ENCODE measurements at regions not wholly inside any gene's neighbourhood (a gene's known extent, or its start where the extent isn't known, plus 50 kb on each side); places are given as distances from the start of the nearest gene placed in this dataset.

DNA sequence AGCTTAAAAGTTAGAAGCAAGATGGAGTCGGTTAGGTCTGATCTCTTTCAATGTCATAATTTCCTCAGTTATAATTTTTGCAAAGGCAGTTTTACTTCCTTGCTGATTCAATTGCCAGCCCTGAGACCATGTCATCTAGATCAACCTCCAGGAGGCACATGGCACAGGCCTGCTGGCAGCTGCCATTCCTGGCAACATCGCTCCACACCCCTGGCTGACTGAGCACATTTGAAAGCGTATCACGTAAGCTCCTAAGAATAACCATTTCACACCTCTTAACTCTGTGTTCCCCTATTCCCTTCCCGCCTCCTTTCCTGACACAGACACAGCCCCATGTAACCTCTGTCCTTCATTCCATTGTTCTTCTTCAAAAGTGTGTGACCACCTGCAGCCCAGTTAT lies 313.9 kb upstream of the CTNNB1 start:
- no peak overlapping the region for H3K27ac Mint-ChIP-seq
- no peak for DNase-seq
- H3K36me3 Mint-ChIP-seq (ENCODE audit: low read depth), result no peaks in the 10 kb centered on the region
- no peaks in the 10 kb centered on the region for H3K27me3 Mint-ChIP-seq
- intact Hi-C loops (cut with micrococcal nuclease), result no loop called here
- no peak for TF ChIP-seq CTCF (IDR thresholded peaks at IDR 0.05)
- H3K4me3 Mint-ChIP-seq, result no peak overlapping the region
- POLR2A ChIA-PET, result no interaction called here
- no peak for ATAC-seq (ENCODE audit: low read depth)
- CTCF ChIA-PET, result no interaction called here
- no peaks in the 10 kb centered on the region for H3K4me1 Mint-ChIP-seq
- H3K9me3 Mint-ChIP-seq, result no peaks in the 10 kb centered on the region

- Mint-ChIP-seq H3K4me1 (no peaks in the 10 kb centered on the region), H3K27ac (no peak overlapping the region), H3K36me3 (ENCODE audit: low read depth) (no peaks in the 10 kb centered on the region), H3K4me3 (no peak overlapping the region), H3K9me3 (no peaks in the 10 kb centered on the region), H3K27me3 (no peaks in the 10 kb centered on the region)
- intact Hi-C loops (cut with micrococcal nuclease), result no loop called here
- ChIA-PET POLR2A (no interaction called here), CTCF (no interaction called here)
- DNase-seq (no peak), ATAC-seq (ENCODE audit: low read depth) (no peak)
- no peak for TF ChIP-seq CTCF (IDR thresholded peaks at IDR 0.05)
These were observed 312.5 kb upstream of the CTNNB1 start for GRCh38 chr3:40886660-40887425.

DNA sequence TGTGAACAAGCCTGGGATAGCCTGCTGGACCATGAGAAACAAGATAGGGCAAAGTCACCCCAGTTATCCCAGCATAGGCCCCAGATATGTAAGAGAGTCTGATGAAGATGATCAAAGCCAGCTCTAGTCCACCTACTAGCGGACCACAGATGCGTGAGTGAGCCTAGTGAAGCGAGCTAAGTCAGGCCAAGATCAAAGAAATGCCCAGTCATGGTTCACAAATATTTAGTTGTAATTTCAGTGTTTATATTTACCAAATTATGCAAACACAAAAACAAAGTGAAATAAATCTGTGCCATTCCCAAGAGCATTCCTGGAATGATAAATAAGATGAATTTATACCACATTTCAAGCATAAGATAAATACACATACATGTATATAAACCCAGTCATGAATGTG lies 308.1 kb upstream of the CTNNB1 start:
- DNase-seq, result no peak
- no peak for ATAC-seq (ENCODE audit: low read depth)
- CTCF ChIA-PET, result no interaction called here
- H3K27me3 Mint-ChIP-seq, result peaks cover 5% of the 10 kb centered on the region
- no peak overlapping the region for H3K27ac Mint-ChIP-seq
- no peaks in the 10 kb centered on the region for H3K36me3 Mint-ChIP-seq (ENCODE audit: low read depth)
- intact Hi-C loops (cut with micrococcal nuclease), result no loop called here
- H3K9me3 Mint-ChIP-seq, result no peaks in the 10 kb centered on the region
- no peak for TF ChIP-seq CTCF (IDR thresholded peaks at IDR 0.05)
- H3K4me1 Mint-ChIP-seq, result no peaks in the 10 kb centered on the region
- POLR2A ChIA-PET, result no interaction called here
- no peak overlapping the region for H3K4me3 Mint-ChIP-seq

DNA sequence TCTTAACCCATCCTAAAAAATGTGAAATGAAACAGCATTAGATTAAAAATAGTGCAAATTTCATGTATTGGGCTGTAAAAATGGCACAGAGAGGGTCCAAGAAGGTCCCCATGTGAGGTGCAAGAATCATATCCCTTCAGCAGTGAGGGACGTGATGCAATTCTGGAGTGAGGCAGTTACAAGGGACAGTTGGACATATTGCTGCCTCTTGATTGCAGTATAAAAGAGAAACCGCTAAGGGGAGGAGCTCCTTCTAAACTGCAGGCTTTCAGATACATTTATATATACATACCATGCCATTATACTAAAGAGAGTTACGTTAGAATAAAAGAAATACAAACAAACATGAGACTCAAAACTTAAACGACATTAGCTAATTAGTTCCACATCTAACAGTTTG lies 304.2 kb upstream of the CTNNB1 start:
- Mint-ChIP-seq H3K36me3 (ENCODE audit: low read depth) (no peaks in the 10 kb centered on the region), H3K9me3 (no peaks in the 10 kb centered on the region), H3K4me3 (no peak overlapping the region), H3K27ac (no peak overlapping the region), H3K4me1 (no peaks in the 10 kb centered on the region), H3K27me3 (peaks cover 5% of the 10 kb centered on the region)
- DNase-seq (no peak), ATAC-seq (ENCODE audit: low read depth) (no peak)
- intact Hi-C loops (cut with micrococcal nuclease), result no loop called here
- CTCF ChIA-PET, result no interaction called here
- no peak for TF ChIP-seq CTCF (IDR thresholded peaks at IDR 0.05)
- POLR2A ChIA-PET, result no interaction called here

DNA sequence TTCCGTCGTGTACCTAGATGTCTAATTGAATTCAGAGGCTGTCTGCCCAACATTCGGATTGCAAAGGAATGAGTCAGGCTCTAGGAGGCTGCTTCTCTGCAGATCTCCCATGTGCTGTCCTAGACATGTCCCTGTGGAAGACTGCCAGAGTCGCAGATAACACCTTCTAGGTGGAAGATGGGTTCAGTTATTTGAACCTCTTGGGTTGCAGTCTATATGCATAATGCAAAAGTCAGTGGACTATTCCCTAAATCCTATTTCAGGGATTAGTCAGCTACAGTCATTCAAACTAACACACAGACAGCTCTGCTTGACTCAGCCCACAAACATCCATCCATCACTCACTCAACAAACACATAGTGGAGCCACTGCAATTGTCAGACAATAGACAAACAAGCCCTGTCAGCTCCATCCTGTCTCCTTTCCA lies 300.0 kb upstream of the CTNNB1 start:
- Mint-ChIP-seq H3K27ac (no peak overlapping the region), H3K36me3 (ENCODE audit: low read depth) (no peaks in the 10 kb centered on the region), H3K4me1 (no peaks in the 10 kb centered on the region), H3K27me3 (no peaks in the 10 kb centered on the region), H3K9me3 (no peaks in the 10 kb centered on the region), H3K4me3 (no peak overlapping the region)
- intact Hi-C loops (cut with micrococcal nuclease), result no loop called here
- no peak for TF ChIP-seq CTCF (IDR thresholded peaks at IDR 0.05)
- ChIA-PET POLR2A (no interaction called here), CTCF (no interaction called here)
- no peak for ATAC-seq (ENCODE audit: low read depth)
- no peak for DNase-seq
